HCT116 (cell line): ENCODE measurements at regions not wholly inside any gene's neighbourhood (a gene's known extent, or its start where the extent isn't known, plus 50 kb on each side); places are given as distances from the start of the nearest gene placed in this dataset.

ENCODE experiments used
- ATF3 ChIP-seq: IDR thresholded peaks from 2 replicates; pipeline ENCODE4 v1.6.1; 2012
- CEBPB ChIP-seq: IDR thresholded peaks from 2 replicates; pipeline ENCODE4 v1.6.1; 2012; ENCODE audit warnings: low read depth
- EZH2 ChIP-seq: fragments of 200-600 bp; sonication (generic); IDR thresholded peaks from 2 replicates; pipeline ENCODE4 v1.6.1; 2017; ENCODE audit warnings: antibody characterized with exemption, mixed run types
- POLR2A ChIP-seq: IDR thresholded peaks from 2 replicates; pipeline ENCODE4 v1.7.0; 2011; ENCODE audit warnings: borderline replicate concordance; ENCODE audit not compliant: insufficient read depth, insufficient read length; ENCODE audit errors: extremely low read depth
- POLR2AphosphoS5 ChIP-seq: IDR thresholded peaks from 2 replicates; pipeline ENCODE4 v1.6.1; 2011; ENCODE audit warnings: mild to moderate bottlenecking, low read depth, low read length, moderate library complexity
- RAD21 ChIP-seq: IDR thresholded peaks from 2 replicates; pipeline ENCODE4 v1.6.1; 2012; ENCODE audit warnings: low read depth, mild to moderate bottlenecking
- SIN3A ChIP-seq: IDR thresholded peaks from 2 replicates; pipeline ENCODE4 v1.6.1; 2012; ENCODE audit warnings: low read depth
- TCF7L2 ChIP-seq: IDR thresholded peaks from 2 replicates; pipeline ENCODE4 v1.7.0; 2011; ENCODE audit warnings: borderline replicate concordance, inconsistent platforms; ENCODE audit not compliant: insufficient read depth, insufficient read length; ENCODE audit errors: extremely low read depth
- TF ChIP-seq, protein P1 (sequence below), 3 experiments: fragments of 200-600 bp in 1 of 3; sonication (generic) in 1 of 3; IDR thresholded peaks in 2 of 3; conservative IDR thresholded peaks in 1 of 3; 2 replicates each; pipeline ENCODE4 v1.5.1; 2012 to 2017; ENCODE audit warnings: low read depth in 2 of 3, low read length in 2 of 3, antibody characterized with exemption in 1 of 3, borderline replicate concordance in 1 of 3, control low read depth in 1 of 3, mild to moderate bottlenecking in 1 of 3, mixed read lengths in 1 of 3, mixed run types in 1 of 3, moderate library complexity in 1 of 3; ENCODE audit not compliant: insufficient read depth in 1 of 3
- TF ChIP-seq, protein P2 (sequence below): IDR thresholded peaks from 2 replicates; pipeline ENCODE4 v1.6.1; 2012
- TF ChIP-seq, protein P3 (sequence below): IDR thresholded peaks from 2 replicates; pipeline ENCODE4 v1.6.1; 2011; ENCODE audit warnings: mild to moderate bottlenecking, low read length, moderate library complexity; ENCODE audit not compliant: insufficient replicate concordance; ENCODE audit errors: extremely low read depth

- TF ChIP-seq, protein P1, sequence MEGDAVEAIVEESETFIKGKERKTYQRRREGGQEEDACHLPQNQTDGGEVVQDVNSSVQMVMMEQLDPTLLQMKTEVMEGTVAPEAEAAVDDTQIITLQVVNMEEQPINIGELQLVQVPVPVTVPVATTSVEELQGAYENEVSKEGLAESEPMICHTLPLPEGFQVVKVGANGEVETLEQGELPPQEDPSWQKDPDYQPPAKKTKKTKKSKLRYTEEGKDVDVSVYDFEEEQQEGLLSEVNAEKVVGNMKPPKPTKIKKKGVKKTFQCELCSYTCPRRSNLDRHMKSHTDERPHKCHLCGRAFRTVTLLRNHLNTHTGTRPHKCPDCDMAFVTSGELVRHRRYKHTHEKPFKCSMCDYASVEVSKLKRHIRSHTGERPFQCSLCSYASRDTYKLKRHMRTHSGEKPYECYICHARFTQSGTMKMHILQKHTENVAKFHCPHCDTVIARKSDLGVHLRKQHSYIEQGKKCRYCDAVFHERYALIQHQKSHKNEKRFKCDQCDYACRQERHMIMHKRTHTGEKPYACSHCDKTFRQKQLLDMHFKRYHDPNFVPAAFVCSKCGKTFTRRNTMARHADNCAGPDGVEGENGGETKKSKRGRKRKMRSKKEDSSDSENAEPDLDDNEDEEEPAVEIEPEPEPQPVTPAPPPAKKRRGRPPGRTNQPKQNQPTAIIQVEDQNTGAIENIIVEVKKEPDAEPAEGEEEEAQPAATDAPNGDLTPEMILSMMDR (IDR thresholded peaks at IDR 0.05 in 2 of 3, conservative IDR thresholded peaks at IDR 0.05 in 1 of 3; ENCODE audit: borderline replicate concordance in 1 of 3, insufficient read depth in 1 of 3, low read depth in 2 of 3, low read length in 2 of 3): no peak
- TF ChIP-seq EZH2 (no peak), ATF3 (no peak), POLR2A (no peak), POLR2AphosphoS5 (no peak), RAD21 (no peak), TCF7L2 (no peak), SIN3A (no peak), CEBPB (no peak)
- TF ChIP-seq, protein P2, sequence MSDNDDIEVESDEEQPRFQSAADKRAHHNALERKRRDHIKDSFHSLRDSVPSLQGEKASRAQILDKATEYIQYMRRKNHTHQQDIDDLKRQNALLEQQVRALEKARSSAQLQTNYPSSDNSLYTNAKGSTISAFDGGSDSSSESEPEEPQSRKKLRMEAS: no peak
- TF ChIP-seq, protein P3, sequence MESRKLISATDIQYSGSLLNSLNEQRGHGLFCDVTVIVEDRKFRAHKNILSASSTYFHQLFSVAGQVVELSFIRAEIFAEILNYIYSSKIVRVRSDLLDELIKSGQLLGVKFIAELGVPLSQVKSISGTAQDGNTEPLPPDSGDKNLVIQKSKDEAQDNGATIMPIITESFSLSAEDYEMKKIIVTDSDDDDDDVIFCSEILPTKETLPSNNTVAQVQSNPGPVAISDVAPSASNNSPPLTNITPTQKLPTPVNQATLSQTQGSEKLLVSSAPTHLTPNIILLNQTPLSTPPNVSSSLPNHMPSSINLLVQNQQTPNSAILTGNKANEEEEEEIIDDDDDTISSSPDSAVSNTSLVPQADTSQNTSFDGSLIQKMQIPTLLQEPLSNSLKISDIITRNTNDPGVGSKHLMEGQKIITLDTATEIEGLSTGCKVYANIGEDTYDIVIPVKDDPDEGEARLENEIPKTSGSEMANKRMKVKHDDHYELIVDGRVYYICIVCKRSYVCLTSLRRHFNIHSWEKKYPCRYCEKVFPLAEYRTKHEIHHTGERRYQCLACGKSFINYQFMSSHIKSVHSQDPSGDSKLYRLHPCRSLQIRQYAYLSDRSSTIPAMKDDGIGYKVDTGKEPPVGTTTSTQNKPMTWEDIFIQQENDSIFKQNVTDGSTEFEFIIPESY: no peak
Observed at GRCh38 chrX:128927363-128927762, 595.9 kb downstream of the SMARCA1 start.
